ENCODE measurements at regions not wholly inside any gene's neighbourhood (a gene's known extent, or its start where the extent isn't known, plus 50 kb on each side); places are given as distances from the start of the nearest gene placed in this dataset.

DNA sequence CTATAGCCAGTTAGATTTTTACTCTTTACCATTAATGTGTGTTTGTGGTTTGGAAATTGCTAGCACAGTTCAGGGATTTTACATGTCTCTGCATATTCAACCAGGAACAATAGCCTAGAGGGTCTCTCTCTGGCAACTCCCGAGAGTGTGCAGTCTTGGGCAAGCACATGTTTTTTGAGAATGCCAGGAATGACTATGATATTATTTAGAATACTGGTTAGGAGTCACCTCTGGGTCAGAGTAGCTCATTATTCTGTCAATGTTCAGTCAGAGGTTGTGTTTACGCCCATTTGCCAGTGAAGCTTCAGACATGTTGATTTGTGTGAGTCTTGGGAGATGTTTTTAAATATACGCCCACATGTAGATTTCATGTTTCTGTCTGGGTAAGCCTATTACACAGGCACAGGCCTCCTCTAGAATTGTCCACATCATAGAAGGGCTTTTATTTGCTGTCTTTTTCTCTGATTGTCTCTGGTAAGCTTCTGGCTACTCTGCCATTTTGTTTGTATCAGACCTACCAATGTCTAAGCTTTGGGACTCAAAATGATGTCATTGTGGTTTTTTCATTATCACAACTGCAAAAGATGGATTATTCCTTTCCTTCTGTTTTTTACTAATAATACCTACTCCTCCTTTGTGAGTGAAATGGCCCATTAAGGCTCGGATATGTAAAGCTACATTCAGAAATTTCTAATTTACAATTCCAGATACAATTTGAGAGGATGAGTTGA lies 203.1 kb upstream of the PPFIA2 start:
- Histone ChIP-seq H3K27me3 (no peaks in the 10 kb centered on the region), H3K4me3 (no peak overlapping the region), H3K36me3 (no peaks in the 10 kb centered on the region), H3K4me1 (no peaks in the 10 kb centered on the region), H3K9me3 (no peaks in the 10 kb centered on the region), H3K27ac (no peak overlapping the region)
- DNase-seq = no peak
- TF ChIP-seq, protein P1, sequence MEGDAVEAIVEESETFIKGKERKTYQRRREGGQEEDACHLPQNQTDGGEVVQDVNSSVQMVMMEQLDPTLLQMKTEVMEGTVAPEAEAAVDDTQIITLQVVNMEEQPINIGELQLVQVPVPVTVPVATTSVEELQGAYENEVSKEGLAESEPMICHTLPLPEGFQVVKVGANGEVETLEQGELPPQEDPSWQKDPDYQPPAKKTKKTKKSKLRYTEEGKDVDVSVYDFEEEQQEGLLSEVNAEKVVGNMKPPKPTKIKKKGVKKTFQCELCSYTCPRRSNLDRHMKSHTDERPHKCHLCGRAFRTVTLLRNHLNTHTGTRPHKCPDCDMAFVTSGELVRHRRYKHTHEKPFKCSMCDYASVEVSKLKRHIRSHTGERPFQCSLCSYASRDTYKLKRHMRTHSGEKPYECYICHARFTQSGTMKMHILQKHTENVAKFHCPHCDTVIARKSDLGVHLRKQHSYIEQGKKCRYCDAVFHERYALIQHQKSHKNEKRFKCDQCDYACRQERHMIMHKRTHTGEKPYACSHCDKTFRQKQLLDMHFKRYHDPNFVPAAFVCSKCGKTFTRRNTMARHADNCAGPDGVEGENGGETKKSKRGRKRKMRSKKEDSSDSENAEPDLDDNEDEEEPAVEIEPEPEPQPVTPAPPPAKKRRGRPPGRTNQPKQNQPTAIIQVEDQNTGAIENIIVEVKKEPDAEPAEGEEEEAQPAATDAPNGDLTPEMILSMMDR (IDR thresholded peaks at IDR 0.05) = no peak
- no peak for TF ChIP-seq POLR2A (IDR thresholded peaks at IDR 0.05)

DNA sequence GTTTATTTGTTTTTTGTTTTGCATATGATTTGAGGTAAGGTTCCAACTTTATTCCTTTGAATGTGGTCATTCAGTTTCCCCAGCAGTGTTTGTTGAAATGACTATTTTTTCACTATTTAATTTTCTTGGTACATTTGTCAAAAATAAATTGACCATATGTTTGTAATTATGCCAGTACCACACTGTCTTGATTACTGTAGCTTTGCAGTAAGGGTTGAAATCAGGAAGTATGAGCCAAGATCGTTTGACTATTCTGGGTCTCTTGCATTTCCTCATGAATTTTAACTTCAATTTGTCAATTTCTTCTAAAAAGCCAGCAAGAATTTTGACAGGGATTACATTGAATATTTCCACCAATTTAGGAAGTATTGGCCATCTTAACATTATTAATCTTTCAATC lies 199.3 kb upstream of the PPFIA2 start:
- TF ChIP-seq, protein P1 (IDR thresholded peaks at IDR 0.05) = no peak
- no peak for TF ChIP-seq POLR2A (IDR thresholded peaks at IDR 0.05)
- DNase-seq = no peak

DNA sequence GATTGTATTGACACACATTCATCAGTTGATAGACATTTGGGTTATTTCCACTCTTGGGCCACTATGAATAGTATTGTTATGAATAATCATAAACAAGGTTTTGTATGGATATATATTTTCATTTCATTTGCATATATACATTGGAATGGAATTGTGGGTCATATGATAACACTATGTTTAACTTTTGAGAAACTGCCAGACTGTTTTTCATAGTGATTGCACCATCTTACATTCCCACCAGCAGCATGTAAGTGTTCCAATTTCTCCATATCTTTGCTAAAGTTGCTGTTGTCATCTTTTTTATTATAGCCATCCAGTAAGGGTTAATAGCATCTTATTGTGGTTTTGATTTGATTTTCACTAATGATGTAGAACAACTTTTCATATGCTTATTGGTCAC lies 198.5 kb upstream of the PPFIA2 start:
- Histone ChIP-seq H3K4me1 (no peaks in the 10 kb centered on the region), H3K27me3 (no peaks in the 10 kb centered on the region), H3K4me3 (no peak overlapping the region), H3K27ac (no peak overlapping the region), H3K36me3 (no peaks in the 10 kb centered on the region), H3K9me3 (no peaks in the 10 kb centered on the region)
- TF ChIP-seq, protein P1 (IDR thresholded peaks at IDR 0.05) = no peak
- TF ChIP-seq POLR2A (IDR thresholded peaks at IDR 0.05) = no peak
- DNase-seq = no peak

More for the DNA sequence above, 199.3 kb upstream of the PPFIA2 start:
- H3K27me3 ChIP-seq = no peaks in the 10 kb centered on the region
- no peaks in the 10 kb centered on the region for H3K9me3 ChIP-seq
- no peaks in the 10 kb centered on the region for H3K36me3 ChIP-seq
- no peaks in the 10 kb centered on the region for H3K4me1 ChIP-seq
- no peak overlapping the region for H3K4me3 ChIP-seq
- no peak overlapping the region for H3K27ac ChIP-seq

DNA sequence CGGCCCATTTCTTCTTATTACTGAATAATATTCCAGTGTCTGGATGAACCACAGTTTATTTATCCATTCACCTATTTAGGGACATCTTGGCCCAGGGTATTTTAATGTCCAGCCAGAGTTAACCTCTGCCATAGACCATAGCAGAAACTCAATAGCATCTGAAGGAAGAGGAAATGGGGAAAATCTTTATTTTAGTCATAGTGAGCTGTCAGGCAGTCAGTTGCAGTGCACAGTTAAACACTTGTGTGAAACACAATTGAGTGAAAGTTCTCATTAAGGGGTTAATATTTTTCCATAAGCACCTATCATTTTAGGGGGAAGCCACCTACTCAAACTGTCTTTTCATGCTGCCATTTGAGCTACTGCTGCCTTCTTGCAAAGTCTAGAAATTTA lies 197.3 kb upstream of the PPFIA2 start:
- H3K27ac ChIP-seq = no peak overlapping the region
- H3K9me3 ChIP-seq = no peaks in the 10 kb centered on the region
- no peaks in the 10 kb centered on the region for H3K4me1 ChIP-seq
- DNase-seq = no peak
- TF ChIP-seq POLR2A (IDR thresholded peaks at IDR 0.05) = no peak
- TF ChIP-seq, protein P1 (IDR thresholded peaks at IDR 0.05) = no peak
- no peaks in the 10 kb centered on the region for H3K27me3 ChIP-seq
- H3K36me3 ChIP-seq = no peaks in the 10 kb centered on the region
- no peak overlapping the region for H3K4me3 ChIP-seq

DNA sequence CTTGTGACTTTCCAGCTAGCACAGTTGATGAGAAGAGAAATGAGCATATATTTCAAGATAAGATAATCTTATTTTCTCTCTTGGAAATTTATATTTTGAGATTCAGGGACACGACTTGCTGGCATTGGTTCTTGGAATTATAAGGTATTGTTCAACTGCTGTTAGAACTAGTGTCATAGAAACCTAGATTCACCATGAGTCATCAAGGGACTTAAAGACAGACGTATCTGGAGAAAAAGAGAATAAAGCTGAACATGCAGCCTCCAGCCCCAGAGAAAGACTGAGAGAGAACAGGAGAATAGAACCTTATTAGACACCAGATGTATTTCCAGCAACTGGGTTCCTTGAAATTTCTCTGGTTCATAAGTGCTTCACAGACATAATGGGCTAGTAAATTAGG lies 194.4 kb upstream of the PPFIA2 start:
- H3K27me3 ChIP-seq = no peaks in the 10 kb centered on the region
- no peaks in the 10 kb centered on the region for H3K4me1 ChIP-seq
- no peak overlapping the region for H3K27ac ChIP-seq
- no peak for TF ChIP-seq POLR2A (IDR thresholded peaks at IDR 0.05)
- TF ChIP-seq, protein P1 (IDR thresholded peaks at IDR 0.05) = no peak
- H3K9me3 ChIP-seq = no peaks in the 10 kb centered on the region
- H3K36me3 ChIP-seq = no peaks in the 10 kb centered on the region
- H3K4me3 ChIP-seq = no peak overlapping the region
- DNase-seq = no peak

DNA sequence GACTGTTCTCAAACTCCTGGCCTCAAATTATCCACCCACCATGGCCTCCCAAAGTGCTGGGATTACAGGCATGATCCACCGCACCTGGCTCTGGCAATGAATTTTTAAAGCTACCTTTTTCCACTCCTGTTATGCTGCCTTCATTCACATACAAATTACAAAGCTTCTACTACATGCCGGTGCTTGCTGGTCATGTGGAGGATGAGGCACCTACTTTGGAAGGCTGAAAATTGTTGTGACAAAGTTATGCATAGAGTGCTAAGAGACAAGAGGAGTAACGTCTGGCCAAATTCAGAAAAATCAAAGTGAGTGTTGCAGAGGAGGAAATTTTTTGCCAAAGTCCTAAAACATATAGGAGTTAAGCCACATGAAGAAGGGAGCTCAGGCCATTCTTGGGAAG lies 191.7 kb upstream of the PPFIA2 start:
- Histone ChIP-seq H3K9me3 (no peaks in the 10 kb centered on the region), H3K4me3 (no peak overlapping the region), H3K27me3 (no peaks in the 10 kb centered on the region), H3K4me1 (no peaks in the 10 kb centered on the region), H3K36me3 (no peaks in the 10 kb centered on the region), H3K27ac (no peak overlapping the region)
- no peak for DNase-seq
- TF ChIP-seq POLR2A (IDR thresholded peaks at IDR 0.05) = no peak
- TF ChIP-seq, protein P1 (IDR thresholded peaks at IDR 0.05) = no peak

All from Peyer's patch (tissue), 4 donors.